Lower lobe of right lung (tissue), 2 donors: ENCODE measurements at regions not wholly inside any gene's neighbourhood (a gene's known extent, or its start where the extent isn't known, plus 50 kb on each side); places are given as distances from the start of the nearest gene placed in this dataset.
"Not testable (repeated sequence)": the region's sequence is repeated elsewhere in the genome, so short reads cannot be mapped to it uniquely, and the experiment has no call there.

Experiments
- ATAC-seq, 2 donors: fragments of 200-7000 bp; cut with Tn5 transposase; one replicate each; pipeline ENCODE4 v1.9.1; 2020 to 2022; ENCODE audit warnings: mild to moderate bottlenecking in 2 of 2, moderate library complexity in 2 of 2
- DNase-seq: peaks from one replicate; pipeline ENCODE4 v3.0.0-alpha.2; 2020
- H3K27ac ChIP-seq: fragments of 200-600 bp; one replicate; pipeline ENCODE4 v1.8.0; 2022
- H3K27me3 ChIP-seq: fragments of 200-600 bp; one replicate; pipeline ENCODE4 v1.8.0; 2022; ENCODE audit warnings: low read depth
- H3K36me3 ChIP-seq: fragments of 200-600 bp; one replicate; pipeline ENCODE4 v1.8.0; 2022; ENCODE audit warnings: mild to moderate bottlenecking
- H3K4me1 ChIP-seq: fragments of 200-600 bp; one replicate; pipeline ENCODE4 v1.8.0; 2022
- H3K4me3 ChIP-seq: fragments of 200-600 bp; one replicate; pipeline ENCODE4 v1.8.0; 2022; ENCODE audit warnings: mild to moderate bottlenecking
- H3K9me3 ChIP-seq: fragments of 200-600 bp; one replicate; pipeline ENCODE4 v1.8.0; 2022
- intact Hi-C: fragments of 100-400 bp; cut with DNase I; formaldehyde crosslinking; loops from one replicate; pipeline ENCODE4 v1.11.0; 2022
- TF ChIP-seq, protein P1 (sequence below): fragments of 200-600 bp; IDR thresholded peaks from one replicate; pipeline ENCODE4 v1.8.0; 2022; ENCODE audit warnings: antibody characterized with exemption, mild to moderate bottlenecking
- donor health status: DM: no; HTN: yes; CAD: no; lungs with severe emphysema.

DNA sequence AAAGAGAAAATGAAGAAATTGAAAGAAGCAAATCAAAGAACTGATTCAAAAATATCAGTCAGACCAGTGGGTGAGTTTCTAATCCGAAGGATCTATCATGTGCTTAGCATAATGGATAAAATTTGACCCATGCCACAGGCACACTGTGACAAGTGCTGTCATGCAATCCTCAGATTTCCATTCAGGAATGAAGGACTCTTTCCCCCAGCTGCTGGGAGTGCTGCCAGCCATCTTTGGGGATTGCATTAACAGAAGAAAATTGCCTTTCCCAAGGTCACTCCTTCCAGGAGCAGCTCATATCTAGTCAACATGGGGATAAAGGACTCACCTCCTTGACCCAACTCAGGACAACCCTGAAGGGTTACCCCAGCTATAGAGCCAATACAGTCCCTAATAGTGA lies 316.7 kb upstream of the TBX18 start:
- DNase-seq (no peak), ATAC-seq (no peak)
- TF ChIP-seq, protein P1, sequence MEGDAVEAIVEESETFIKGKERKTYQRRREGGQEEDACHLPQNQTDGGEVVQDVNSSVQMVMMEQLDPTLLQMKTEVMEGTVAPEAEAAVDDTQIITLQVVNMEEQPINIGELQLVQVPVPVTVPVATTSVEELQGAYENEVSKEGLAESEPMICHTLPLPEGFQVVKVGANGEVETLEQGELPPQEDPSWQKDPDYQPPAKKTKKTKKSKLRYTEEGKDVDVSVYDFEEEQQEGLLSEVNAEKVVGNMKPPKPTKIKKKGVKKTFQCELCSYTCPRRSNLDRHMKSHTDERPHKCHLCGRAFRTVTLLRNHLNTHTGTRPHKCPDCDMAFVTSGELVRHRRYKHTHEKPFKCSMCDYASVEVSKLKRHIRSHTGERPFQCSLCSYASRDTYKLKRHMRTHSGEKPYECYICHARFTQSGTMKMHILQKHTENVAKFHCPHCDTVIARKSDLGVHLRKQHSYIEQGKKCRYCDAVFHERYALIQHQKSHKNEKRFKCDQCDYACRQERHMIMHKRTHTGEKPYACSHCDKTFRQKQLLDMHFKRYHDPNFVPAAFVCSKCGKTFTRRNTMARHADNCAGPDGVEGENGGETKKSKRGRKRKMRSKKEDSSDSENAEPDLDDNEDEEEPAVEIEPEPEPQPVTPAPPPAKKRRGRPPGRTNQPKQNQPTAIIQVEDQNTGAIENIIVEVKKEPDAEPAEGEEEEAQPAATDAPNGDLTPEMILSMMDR = no peak
- Histone ChIP-seq H3K4me3 (no peak overlapping the region), H3K36me3 (no peaks in the 10 kb centered on the region), H3K27me3 (no peaks in the 10 kb centered on the region), H3K27ac (no peak overlapping the region), H3K9me3 (no peaks in the 10 kb centered on the region), H3K4me1 (no peaks in the 10 kb centered on the region)
- intact Hi-C loops = no loop called here

DNA sequence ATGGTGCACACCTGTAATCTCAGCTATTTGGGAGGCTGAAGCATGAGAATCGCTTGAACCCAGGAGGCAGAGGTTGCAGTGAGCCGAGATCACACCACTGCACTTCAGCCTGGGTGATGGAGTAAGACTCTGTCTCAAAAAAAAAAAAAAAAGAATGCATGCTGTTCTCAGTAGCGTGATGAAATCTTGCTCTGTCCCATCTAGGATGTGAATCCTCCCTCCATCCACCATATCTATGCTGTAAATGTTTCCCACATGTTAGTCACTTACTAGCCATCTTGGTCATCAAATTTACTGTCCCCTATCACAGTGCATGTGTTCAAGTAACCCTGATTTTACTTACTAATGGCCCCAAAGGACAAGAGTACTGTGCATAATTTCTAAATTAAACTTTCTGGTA lies 315.4 kb upstream of the TBX18 start:
- no peak overlapping the region for H3K27ac ChIP-seq
- DNase-seq (no peak), ATAC-seq (no peak)
- intact Hi-C loops = no loop called here
- no peaks in the 10 kb centered on the region for H3K9me3 ChIP-seq
- TF ChIP-seq, protein P1 = no peak
- no peaks in the 10 kb centered on the region for H3K36me3 ChIP-seq
- H3K4me1 ChIP-seq = no peaks in the 10 kb centered on the region
- H3K4me3 ChIP-seq = no peak overlapping the region
- H3K27me3 ChIP-seq = no peaks in the 10 kb centered on the region

DNA sequence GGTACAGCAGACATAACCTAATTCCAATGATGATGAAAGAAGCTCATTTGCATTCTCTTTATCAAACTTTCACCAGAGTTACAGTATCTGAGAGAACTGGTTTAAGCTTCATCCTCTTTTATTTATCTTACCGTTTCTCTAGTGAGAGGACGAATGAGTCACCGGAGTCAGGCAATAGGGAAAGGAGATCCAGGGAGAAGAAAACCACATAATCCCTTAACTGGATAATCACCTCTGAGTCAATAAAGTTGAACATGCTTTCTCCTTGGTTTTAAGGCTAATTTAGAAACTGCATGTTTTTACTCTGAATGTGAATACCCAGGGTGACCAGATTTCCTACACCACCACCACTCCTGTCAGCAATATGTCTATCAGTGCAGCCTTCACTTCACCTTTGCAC lies 313.7 kb upstream of the TBX18 start:
- no peak for DNase-seq
- no peaks in the 10 kb centered on the region for H3K36me3 ChIP-seq
- ATAC-seq = no peak
- no peak overlapping the region for H3K4me3 ChIP-seq
- no peak overlapping the region for H3K27ac ChIP-seq
- intact Hi-C loops = no loop called here
- H3K27me3 ChIP-seq = no peaks in the 10 kb centered on the region
- TF ChIP-seq, protein P1 = no peak
- no peaks in the 10 kb centered on the region for H3K4me1 ChIP-seq
- H3K9me3 ChIP-seq = no peaks in the 10 kb centered on the region

DNA sequence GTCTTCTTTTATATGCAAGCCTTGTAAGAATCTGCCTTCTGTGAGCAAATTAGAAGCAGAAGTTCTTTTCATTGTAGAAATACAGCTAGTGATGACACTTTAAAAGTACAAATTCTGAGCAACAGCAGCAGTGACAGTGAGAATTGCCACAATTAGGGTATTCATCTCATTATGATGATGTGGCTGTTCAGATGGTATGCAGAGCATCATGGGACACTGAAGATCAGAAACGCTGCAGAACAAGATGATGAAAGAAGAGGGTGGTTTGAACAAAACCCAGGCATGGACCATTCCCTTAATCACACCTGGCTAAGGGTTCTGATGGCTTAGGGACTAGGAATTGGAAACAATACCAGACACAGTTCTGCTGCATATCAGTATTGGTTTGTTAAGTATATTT lies 312.7 kb upstream of the TBX18 start:
- no peaks in the 10 kb centered on the region for H3K27me3 ChIP-seq
- DNase-seq = no peak
- intact Hi-C loops = no loop called here
- no peaks in the 10 kb centered on the region for H3K9me3 ChIP-seq
- no peak for ATAC-seq
- TF ChIP-seq, protein P1 = no peak
- H3K4me3 ChIP-seq = no peak overlapping the region
- no peaks in the 10 kb centered on the region for H3K4me1 ChIP-seq
- no peak overlapping the region for H3K27ac ChIP-seq
- H3K36me3 ChIP-seq = no peaks in the 10 kb centered on the region

DNA sequence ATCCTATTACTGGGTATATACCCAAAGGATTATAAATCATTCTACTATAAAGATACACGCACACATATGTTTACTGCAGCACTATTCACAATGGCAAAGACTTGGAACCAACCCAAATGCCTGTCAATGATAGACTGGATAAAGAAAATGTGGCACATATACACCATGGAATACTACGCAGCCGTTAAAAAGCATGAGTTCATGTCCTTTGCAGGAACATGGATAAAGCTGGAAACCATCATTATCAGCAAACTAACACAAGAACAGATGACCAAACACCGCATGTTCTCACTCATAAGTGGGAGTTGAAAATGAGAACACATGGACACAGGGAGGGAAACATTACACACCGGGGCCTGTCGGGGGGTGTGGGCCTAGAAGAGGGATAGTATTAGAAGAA lies 307.4 kb upstream of the TBX18 start:
- H3K4me1 ChIP-seq, H3K27me3 ChIP-seq, H3K36me3 ChIP-seq, H3K4me3 ChIP-seq, ATAC-seq, intact Hi-C loops, H3K9me3 ChIP-seq, H3K27ac ChIP-seq, DNase-seq: not testable (repeated sequence)

DNA sequence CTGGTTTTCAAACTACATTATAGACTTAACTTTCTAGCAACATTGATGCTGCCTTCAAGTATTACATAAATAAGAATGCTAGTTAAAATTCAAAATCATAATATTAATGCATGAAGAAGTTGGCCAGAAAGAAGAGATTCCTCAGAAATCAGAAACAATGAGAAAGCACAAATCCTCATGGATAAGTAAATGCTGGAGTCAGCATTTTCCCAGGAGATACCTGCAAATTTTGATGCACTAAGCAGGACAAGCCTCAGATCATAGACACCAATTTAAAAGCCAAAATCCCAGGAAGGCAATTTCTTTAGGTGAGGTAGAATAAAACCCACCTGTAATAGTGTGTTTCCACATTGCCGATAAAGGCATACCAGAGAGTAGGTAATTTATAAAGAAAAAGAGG lies 305.2 kb upstream of the TBX18 start:
- Histone ChIP-seq H3K9me3 (no peaks in the 10 kb centered on the region), H3K27ac (no peak overlapping the region), H3K4me1 (no peaks in the 10 kb centered on the region), H3K36me3 (no peaks in the 10 kb centered on the region), H3K27me3 (no peaks in the 10 kb centered on the region), H3K4me3 (no peak overlapping the region)
- intact Hi-C loops = no loop called here
- ATAC-seq = no peak
- no peak for DNase-seq
- TF ChIP-seq, protein P1 = no peak
